Adrenal gland (tissue), 5 donors: ENCODE measurements at regions not wholly inside any gene's neighbourhood (a gene's known extent, or its start where the extent isn't known, plus 50 kb on each side); places are given as distances from the start of the nearest gene placed in this dataset.

ENCODE experiments used
- POLR2A ChIP-seq, 2 donors: fragments of 450-650 bp; IDR thresholded peaks; one replicate each; pipeline ENCODE4 v1.6.1; 2017; ENCODE audit warnings: antibody characterized with exemption in 2 of 2, mild to moderate bottlenecking in 2 of 2, moderate library complexity in 1 of 2
- TF ChIP-seq, protein P1 (sequence below), 6 experiments: fragments of 450-650 bp in 4 of 6; fragments of 200-600 bp in 2 of 6; sonication (generic) in 1 of 6; IDR thresholded peaks; 1 replicate in 5 of 6; 2 replicates in 1 of 6; pipeline versions ENCODE4 v1.5.1 to v1.8.0; 2016 to 2021; ENCODE audit warnings: antibody characterized with exemption in 6 of 6, mild to moderate bottlenecking in 2 of 6, moderate library complexity in 1 of 6
- donor health status: DM: no; HTN: no; CAD: no.

DNA sequence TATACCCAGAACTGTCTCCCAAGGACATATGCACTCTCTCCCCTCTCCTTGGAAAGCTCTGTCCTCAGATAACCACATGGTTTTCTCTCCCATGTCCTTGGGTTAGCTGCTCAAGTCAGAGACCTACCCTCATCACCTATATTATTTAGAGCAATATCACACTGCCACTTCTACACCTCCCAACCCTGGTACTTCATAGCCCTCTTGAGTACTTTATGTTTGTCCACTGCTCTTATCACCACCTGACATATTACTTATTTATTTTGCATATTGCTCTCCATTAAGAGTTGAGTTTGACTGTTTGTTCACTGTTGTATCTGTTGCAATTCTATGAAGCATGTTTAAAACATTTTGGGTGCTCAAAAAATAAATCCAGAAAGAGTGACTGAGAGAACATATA, 126.3 kb upstream of the ATP1B1 start:
- TF ChIP-seq, protein P1, sequence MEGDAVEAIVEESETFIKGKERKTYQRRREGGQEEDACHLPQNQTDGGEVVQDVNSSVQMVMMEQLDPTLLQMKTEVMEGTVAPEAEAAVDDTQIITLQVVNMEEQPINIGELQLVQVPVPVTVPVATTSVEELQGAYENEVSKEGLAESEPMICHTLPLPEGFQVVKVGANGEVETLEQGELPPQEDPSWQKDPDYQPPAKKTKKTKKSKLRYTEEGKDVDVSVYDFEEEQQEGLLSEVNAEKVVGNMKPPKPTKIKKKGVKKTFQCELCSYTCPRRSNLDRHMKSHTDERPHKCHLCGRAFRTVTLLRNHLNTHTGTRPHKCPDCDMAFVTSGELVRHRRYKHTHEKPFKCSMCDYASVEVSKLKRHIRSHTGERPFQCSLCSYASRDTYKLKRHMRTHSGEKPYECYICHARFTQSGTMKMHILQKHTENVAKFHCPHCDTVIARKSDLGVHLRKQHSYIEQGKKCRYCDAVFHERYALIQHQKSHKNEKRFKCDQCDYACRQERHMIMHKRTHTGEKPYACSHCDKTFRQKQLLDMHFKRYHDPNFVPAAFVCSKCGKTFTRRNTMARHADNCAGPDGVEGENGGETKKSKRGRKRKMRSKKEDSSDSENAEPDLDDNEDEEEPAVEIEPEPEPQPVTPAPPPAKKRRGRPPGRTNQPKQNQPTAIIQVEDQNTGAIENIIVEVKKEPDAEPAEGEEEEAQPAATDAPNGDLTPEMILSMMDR (IDR thresholded peaks at IDR 0.05), result no peak
- TF ChIP-seq POLR2A (IDR thresholded peaks at IDR 0.05), result no peak
